GM18873 (cell line): ENCODE measurements at regions not wholly inside any gene's neighbourhood (a gene's known extent, or its start where the extent isn't known, plus 50 kb on each side); places are given as distances from the start of the nearest gene placed in this dataset.

Experiments used
- ATAC-seq: cut with Tn5 transposase; IDR thresholded peaks from one replicate; pipeline ENCODE4 v1.9.1; 2021; ENCODE audit warnings: mild to moderate bottlenecking, moderate library complexity, moderate number of reproducible peaks; ENCODE audit not compliant: unreplicated experiment, low FRiP score

GRCh38 chr2:64359171-64359891 is 94.6 kb upstream of the LGALSL start:
- peak; percentile 23 for ATAC-seq

- peak; percentile 87 for ATAC-seq
These were observed 93.9 kb upstream of the LGALSL start for GRCh38 chr2:64359892-64360657.

DNA sequence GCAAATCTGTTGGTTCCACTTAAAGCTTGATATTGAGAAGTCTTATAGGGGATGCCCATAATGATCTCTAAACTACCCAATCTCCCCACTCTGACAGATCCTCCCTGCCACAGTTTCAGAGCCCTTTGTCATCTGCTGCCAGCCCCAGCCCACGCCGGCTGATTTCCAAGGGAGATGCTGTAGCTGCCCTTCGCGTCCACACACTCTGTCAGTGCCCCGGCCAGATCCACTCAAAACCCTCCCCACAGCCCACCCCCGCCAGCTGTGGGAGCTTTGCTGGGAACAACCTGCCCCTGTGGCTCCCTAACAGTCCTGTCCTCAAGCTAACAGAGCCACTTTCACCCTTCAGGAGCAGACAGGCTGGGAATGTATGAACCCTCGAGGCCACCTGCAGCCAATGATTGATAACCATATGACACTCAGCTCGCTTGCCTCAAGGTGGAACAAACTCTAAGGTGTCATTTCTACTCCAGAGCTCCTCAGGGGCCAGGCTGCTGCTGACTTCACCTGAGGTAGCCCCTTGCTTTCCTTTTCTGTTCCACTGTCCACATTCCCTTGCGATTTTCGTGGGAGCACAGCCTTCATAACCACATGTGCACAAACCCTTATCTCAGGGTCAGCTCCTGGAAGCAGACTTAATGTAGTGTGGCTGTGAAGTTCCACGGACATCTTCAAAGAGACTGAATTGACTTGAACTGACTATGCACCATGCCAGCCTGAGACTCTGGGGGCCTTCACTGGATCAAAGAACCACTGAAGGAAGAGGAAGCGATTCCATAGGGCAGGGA is 92.6 kb upstream of the LGALSL start:
- ATAC-seq, result no peak

- ATAC-seq, result no peak
These were observed 91.4 kb upstream of the LGALSL start for GRCh38 chr2:64362562-64363026.

DNA sequence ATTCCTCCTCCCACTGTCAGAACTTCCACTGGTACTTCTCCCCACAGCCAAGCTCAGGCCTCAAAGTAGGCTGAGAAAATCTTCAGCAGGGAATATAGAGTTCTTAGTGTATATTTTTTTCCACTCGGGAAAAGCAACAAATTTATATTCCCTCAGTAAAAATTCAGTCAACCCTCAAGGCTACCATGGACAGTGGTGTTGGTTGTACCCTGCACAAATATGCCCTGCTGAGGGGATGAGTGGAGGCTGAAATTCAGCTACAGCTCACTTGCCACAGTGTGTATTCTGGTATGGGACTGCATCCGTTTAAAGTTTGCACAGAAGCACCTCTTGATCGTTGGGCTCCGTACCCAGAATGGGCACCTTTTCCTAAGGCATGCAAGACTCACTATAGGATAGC is 90.8 kb upstream of the LGALSL start:
- no peak for ATAC-seq

- ATAC-seq, result no peak
These were observed 90.1 kb upstream of the LGALSL start for GRCh38 chr2:64363848-64364247.

DNA sequence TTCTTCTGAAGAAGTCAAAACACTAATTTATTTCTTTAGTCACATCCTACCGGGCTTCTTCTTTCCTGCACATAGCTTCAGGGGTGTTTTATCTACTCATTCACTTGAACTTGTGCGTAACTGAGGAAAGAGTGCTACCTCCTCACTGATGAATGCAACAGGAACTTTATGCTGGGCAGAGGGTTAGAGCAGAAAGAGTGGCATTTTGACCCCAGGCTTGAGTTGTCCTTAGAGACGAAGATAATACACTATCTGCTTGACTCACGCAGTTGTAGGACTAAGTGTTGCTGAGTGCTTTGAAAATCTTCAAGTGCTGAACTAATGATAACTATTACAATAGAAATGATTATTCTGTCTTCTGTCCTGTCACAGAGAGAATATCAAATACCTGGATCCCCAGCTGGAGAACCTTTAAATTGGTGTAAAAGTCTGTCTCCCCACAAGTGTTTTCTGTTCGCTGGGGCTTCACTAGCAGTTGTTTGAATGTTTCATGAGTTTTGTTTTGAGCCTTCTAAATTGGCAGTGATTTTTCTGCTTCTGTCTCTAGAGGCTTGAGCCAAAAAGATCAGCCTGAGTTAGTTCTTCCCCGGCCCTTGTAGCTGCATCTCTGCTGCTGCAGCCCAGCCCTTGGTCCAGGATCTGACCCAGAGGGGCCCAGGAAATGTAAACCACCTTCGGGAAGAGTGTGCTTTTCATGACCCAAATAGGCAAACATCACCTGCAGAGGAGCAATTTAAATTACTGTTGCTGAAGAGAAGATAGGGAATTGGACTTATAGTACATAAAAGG is 86.3 kb upstream of the LGALSL start:
- no peak for ATAC-seq

GRCh38 chr2:64369706-64370105 is 84.3 kb upstream of the LGALSL start:
- no peak for ATAC-seq

- no peak for ATAC-seq
These were observed 82.2 kb upstream of the LGALSL start for GRCh38 chr2:64371727-64372126.

GRCh38 chr2:64374686-64375085 is 79.3 kb upstream of the LGALSL start:
- ATAC-seq, result no peak

- no peak for ATAC-seq
These were observed 77.0 kb upstream of the LGALSL start for GRCh38 chr2:64376926-64377325.

DNA sequence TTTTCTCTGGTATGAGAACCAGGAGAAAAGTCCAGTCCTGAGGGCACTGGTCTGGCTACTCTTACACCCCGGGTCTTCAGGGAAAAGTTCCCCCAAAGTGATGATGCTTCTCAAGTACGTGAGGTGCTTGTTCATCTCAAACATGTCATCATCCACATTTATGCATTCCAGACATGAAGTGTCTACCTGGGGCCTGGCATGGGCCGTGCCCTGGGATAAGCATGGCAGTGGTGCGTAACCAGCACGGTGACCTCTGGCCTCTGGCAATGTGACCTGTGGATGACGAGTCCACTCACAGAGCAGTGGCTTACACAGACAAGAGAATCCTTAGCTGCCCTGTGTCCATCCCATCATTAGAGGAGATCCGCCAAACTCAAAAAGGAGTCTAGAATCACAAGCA is 74.8 kb upstream of the LGALSL start:
- no peak for ATAC-seq

DNA sequence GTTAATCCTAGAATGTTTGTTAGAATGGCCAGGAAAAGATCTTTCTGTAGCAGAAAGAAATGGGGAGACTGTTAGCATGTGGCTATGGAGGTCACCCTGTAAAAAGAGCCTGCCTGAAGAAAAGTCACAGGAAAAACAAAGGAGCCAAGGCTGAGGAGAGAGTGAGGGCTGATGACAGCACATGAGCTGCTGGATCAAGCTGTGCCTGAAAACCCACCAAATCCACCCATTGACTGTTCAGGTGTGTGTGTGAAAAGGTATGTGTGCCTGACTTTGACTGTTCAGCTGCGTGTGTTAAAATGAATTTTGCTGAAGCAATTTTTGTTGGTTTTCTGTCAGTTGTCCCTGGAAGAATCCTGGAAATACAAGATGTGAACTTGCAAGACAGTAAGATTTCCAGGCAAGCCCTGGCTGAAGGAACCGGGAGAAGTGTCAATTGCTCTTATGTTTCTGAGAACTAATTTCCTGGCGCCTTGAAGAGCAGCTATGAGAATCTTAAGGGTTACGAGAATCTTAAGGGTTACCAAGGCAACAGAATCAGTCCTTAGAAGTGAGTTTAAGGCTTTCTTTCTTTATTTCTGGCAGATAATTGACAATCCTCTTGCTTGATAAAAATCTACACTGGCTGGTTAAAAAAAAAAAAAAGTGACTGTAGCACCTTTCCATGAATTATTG is 73.0 kb upstream of the LGALSL start:
- no peak for ATAC-seq

GRCh38 chr2:64383016-64383591 is 70.9 kb upstream of the LGALSL start:
- no peak for ATAC-seq

- no peak for ATAC-seq
These were observed 70.1 kb upstream of the LGALSL start for GRCh38 chr2:64383881-64384280.

GRCh38 chr2:64386676-64387075 is 67.3 kb upstream of the LGALSL start:
- no peak for ATAC-seq

DNA sequence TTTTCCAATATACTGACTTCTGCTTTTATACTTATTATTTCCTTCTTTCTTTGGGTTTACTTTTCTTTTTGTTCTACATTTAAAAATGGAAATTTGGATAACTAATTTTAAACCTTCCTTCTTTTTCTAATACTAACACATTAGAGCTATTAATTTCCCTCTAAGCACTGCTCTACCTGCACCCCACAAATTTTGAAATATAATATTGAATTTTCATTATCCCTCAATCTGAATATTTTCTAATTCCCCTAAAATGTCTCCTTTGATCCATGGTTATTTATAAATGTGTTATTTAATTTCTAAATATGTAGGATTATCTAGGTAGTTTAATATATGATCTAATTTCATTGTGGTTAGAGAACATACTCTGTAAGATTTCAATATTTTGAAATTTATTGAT is 63.4 kb upstream of the LGALSL start:
- ATAC-seq, result no peak

DNA sequence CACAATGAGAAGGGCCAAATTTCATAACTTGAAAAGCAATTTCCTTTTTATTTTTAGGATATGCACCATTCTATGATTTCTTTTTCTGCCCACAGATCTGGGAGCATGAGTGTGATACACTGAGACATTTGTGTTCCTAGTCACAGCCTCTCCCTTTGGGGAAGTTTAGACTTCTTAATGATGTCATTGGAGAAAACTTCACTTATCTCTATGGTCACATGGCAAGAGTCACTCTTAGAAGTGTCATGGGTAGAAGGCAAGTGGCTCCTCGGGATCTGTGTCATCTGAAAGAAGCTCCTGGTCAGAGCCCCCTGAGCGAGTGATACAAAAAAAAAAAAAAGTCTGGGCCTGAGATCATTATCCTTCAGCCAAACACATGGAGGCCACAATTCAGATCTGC is 62.5 kb upstream of the LGALSL start:
- ATAC-seq, result no peak

DNA sequence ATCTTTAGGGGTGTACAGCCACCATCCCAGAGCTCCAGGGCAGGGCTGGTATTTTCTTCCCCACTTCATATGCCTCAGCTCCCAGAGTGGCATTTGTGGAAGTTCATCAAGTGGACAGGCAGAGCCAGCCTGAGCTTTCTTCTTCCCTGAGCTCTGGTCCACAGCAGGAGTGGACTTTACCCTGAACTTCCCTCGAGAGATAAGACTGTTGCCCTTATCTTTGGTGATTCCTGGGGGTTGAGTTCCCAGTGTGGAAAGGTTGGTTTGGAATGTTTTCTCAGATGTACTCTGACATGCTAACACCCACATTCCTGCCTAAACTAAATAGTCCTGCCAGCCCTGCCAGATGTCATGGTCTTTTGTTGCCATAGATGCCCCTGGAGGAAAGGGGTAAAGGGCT is 62.0 kb upstream of the LGALSL start:
- ATAC-seq, result no peak

DNA sequence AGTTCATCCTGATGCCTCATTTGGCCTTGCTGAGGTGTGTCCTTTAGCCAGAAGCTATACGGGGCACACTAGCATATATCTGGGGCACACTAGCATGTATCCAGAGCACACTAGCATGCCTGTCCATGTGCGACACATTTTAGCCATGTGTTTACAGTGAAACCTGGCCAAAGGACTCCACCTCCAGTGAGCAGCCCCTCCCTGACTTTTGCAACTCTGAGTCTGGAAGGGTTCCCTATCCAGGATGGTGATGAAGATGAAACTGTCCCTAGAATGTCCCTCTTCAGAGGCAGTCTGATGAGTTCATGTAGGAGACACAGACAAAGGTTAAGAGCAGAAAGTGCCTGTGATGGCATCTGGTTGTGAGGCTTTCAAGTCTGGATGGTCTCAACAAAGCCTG is 61.4 kb upstream of the LGALSL start:
- no peak for ATAC-seq
